ENCODE measurements at regions not wholly inside any gene's neighbourhood (a gene's known extent, or its start where the extent isn't known, plus 50 kb on each side); places are given as distances from the start of the nearest gene placed in this dataset.

DNA sequence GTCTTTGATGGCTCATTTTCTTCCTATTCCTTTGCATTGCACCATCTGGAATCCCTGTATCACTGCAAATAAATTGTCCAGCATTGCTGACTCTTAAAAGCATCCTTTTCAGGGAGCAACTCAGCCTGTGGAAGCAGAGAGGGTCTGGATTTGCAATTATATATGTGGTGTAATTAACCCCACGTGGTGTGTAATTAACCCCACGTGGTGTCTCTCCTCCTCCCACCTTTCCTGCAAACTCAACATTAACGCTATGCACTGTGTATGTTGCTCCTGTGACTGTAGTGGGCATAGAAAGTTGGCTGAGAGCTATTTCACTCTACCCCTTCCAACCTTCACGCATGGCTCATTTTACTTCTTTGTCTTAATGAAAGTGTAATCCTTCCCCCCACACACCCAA lies 689.0 kb upstream of the COBL start:
- TF ChIP-seq, protein P1, sequence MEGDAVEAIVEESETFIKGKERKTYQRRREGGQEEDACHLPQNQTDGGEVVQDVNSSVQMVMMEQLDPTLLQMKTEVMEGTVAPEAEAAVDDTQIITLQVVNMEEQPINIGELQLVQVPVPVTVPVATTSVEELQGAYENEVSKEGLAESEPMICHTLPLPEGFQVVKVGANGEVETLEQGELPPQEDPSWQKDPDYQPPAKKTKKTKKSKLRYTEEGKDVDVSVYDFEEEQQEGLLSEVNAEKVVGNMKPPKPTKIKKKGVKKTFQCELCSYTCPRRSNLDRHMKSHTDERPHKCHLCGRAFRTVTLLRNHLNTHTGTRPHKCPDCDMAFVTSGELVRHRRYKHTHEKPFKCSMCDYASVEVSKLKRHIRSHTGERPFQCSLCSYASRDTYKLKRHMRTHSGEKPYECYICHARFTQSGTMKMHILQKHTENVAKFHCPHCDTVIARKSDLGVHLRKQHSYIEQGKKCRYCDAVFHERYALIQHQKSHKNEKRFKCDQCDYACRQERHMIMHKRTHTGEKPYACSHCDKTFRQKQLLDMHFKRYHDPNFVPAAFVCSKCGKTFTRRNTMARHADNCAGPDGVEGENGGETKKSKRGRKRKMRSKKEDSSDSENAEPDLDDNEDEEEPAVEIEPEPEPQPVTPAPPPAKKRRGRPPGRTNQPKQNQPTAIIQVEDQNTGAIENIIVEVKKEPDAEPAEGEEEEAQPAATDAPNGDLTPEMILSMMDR (IDR thresholded peaks at IDR 0.05), result no peak
- no peak for TF ChIP-seq POLR2A (IDR thresholded peaks at IDR 0.05)
